Glutamatergic neuron (in vitro differentiated cells): ENCODE measurements at regions not wholly inside any gene's neighbourhood (a gene's known extent, or its start where the extent isn't known, plus 50 kb on each side); places are given as distances from the start of the nearest gene placed in this dataset.

ENCODE experiments used
- DNase-seq: peaks from one replicate; pipeline ENCODE4 v3.0.0; 2022
- H3K27ac Mint-ChIP-seq: one replicate; pipeline ENCODE4 v1.8.0; 2020; ENCODE audit warnings: mild to moderate bottlenecking, mixed read lengths, inconsistent platforms; ENCODE audit not compliant: unreplicated experiment
- H3K27me3 Mint-ChIP-seq: one replicate; pipeline ENCODE4 v1.8.0; 2020; ENCODE audit warnings: mild to moderate bottlenecking, moderate library complexity, mixed read lengths, inconsistent platforms; ENCODE audit not compliant: unreplicated experiment
- H3K36me3 Mint-ChIP-seq: one replicate; pipeline ENCODE4 v1.8.0; 2020; ENCODE audit warnings: mild to moderate bottlenecking, mixed read lengths, inconsistent platforms; ENCODE audit not compliant: unreplicated experiment
- H3K4me1 Mint-ChIP-seq: one replicate; pipeline ENCODE4 v1.8.0; 2020; ENCODE audit warnings: mild to moderate bottlenecking, low read depth, mixed read lengths, inconsistent platforms; ENCODE audit not compliant: unreplicated experiment
- H3K4me3 Mint-ChIP-seq: one replicate; pipeline ENCODE4 v1.8.0; 2020; ENCODE audit warnings: mild to moderate bottlenecking, mixed read lengths, inconsistent platforms; ENCODE audit not compliant: unreplicated experiment
- H3K9me3 Mint-ChIP-seq: one replicate; pipeline ENCODE4 v1.8.0; 2020; ENCODE audit warnings: mild to moderate bottlenecking, moderate library complexity, mixed read lengths, inconsistent platforms; ENCODE audit not compliant: unreplicated experiment
- TF ChIP-seq, protein P1 (sequence below): fragments of 200-600 bp; sonication (generic); IDR thresholded peaks from one replicate; pipeline ENCODE4 v1.5.0; 2021; ENCODE audit not compliant: partially characterized antibody, unreplicated experiment

DNA sequence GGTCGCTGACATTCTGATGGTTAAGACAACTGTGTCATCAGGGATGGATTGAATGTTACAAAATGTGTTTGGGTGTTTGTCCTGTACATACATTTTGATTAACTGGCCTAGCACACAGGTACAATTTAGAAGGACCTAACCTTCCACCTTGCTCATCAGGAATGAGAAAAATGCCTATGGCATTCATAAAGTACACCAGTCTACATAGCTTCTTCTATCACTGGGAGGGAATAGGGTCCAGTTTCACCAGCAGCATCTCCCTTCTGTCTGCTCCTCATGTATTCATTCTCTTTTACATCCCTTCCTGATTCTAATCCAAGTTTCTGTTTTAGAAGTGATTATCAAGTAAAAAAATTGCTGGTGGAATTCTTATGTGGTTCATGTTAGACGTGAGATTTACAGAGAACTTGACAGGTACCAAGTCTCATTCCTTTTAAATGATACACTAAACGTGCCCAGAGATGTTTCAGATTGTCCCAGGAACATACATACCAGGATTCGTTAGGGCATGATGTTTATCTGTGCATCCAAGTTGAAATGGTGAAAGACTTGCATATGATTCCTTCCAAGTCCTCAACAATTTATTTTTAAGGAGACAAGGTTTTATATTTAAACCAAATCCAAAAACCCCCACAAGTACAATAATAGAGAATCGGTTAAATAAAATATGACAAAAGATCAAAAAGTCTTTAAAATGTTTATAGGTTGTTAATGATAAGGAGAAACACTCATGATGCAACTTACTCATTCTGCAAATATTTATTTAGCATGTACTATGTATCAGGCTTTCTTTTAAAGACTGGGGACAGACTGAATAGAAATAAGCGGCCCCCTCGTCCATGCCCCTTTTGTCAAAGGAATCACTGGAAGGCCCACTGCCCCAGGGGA lies 359.1 kb downstream of the ZNF674 start:
- no peak for DNase-seq
- peaks cover 7% of the 10 kb centered on the region for H3K4me1 Mint-ChIP-seq
- peaks cover 1% of the 10 kb centered on the region for H3K9me3 Mint-ChIP-seq
- H3K27me3 Mint-ChIP-seq, result no peaks in the 10 kb centered on the region
- H3K27ac Mint-ChIP-seq, result no peak overlapping the region
- TF ChIP-seq, protein P1, sequence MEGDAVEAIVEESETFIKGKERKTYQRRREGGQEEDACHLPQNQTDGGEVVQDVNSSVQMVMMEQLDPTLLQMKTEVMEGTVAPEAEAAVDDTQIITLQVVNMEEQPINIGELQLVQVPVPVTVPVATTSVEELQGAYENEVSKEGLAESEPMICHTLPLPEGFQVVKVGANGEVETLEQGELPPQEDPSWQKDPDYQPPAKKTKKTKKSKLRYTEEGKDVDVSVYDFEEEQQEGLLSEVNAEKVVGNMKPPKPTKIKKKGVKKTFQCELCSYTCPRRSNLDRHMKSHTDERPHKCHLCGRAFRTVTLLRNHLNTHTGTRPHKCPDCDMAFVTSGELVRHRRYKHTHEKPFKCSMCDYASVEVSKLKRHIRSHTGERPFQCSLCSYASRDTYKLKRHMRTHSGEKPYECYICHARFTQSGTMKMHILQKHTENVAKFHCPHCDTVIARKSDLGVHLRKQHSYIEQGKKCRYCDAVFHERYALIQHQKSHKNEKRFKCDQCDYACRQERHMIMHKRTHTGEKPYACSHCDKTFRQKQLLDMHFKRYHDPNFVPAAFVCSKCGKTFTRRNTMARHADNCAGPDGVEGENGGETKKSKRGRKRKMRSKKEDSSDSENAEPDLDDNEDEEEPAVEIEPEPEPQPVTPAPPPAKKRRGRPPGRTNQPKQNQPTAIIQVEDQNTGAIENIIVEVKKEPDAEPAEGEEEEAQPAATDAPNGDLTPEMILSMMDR, result no peak
- H3K4me3 Mint-ChIP-seq, result no peak overlapping the region
- H3K36me3 Mint-ChIP-seq, result no peaks in the 10 kb centered on the region

DNA sequence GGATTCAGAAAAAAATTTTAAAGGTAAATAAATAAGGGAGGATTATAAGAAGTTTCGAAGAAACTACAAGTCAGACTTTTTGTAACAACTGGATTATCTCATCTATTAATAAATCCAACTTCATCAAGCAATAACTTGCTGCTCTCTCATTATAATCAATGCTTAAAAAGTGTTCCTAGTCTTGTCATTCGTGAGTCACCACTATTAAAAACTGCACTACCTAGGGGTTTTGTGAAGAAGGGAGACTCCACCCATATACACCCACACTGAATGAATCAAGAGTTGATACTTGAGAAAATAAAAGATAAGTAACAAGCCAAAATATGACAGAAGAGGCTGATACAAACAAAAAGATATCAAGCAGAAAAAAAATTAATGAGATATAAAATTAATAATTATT lies 360.5 kb downstream of the ZNF674 start:
- Mint-ChIP-seq H3K27ac (no peak overlapping the region), H3K9me3 (peaks cover 1% of the 10 kb centered on the region), H3K4me1 (peaks cover 5% of the 10 kb centered on the region), H3K27me3 (no peaks in the 10 kb centered on the region), H3K36me3 (no peaks in the 10 kb centered on the region), H3K4me3 (no peak overlapping the region)
- DNase-seq, result no peak
- TF ChIP-seq, protein P1, result no peak

DNA sequence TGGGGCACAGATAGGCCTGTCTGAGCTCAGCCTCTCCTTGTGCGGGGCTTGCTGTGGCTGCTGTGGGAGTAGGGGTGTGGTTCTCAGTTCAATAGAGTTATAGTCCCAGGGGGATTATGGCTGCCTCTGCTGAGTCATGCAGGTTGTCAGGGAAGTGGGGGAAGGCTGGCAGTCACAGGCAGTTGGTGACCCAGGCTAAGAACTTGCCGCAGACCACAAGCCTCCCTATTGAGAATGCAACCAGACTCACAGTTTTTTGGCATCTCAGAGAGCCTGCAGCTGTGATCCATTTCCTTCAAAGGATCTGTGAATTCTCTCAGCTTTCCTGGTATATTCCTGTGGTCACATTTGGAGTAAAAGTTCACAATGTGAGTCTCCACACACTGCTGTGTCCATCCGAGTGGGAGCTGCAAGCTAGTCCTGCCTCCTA lies 364.9 kb downstream of the ZNF674 start:
- H3K4me1 Mint-ChIP-seq, result no peaks in the 10 kb centered on the region
- no peaks in the 10 kb centered on the region for H3K36me3 Mint-ChIP-seq
- no peak overlapping the region for H3K27ac Mint-ChIP-seq
- TF ChIP-seq, protein P1, result no peak
- peaks cover 1% of the 10 kb centered on the region for H3K9me3 Mint-ChIP-seq
- H3K4me3 Mint-ChIP-seq, result no peak overlapping the region
- DNase-seq, result no peak
- H3K27me3 Mint-ChIP-seq, result no peaks in the 10 kb centered on the region

DNA sequence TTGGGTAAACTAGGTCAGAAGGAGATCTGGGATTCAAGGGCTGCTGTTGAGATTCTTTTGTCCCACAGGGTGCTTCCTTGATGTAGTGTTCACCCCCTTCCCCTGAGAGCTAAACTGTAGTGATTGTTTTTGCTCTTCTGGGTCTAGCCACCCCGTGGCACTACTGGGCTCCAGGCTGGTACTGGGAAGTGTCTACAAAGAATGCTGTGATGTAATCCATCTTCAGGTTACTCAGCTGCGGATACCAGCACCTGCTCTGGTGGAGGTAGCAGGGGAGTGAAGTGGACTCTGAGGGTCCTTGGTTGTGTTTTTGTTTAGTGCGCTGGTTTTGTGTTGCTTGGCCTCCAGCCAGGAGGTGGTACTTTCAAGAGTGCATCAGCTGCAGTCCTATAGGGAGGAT lies 365.5 kb downstream of the ZNF674 start:
- no peaks in the 10 kb centered on the region for H3K4me1 Mint-ChIP-seq
- H3K9me3 Mint-ChIP-seq, result peaks cover 1% of the 10 kb centered on the region
- H3K27me3 Mint-ChIP-seq, result no peaks in the 10 kb centered on the region
- H3K4me3 Mint-ChIP-seq, result no peak overlapping the region
- DNase-seq, result no peak
- H3K27ac Mint-ChIP-seq, result no peak overlapping the region
- no peaks in the 10 kb centered on the region for H3K36me3 Mint-ChIP-seq
- TF ChIP-seq, protein P1, result no peak

GRCh38 chrX:46178763-46179162 lies 366.5 kb downstream of the ZNF674 start:
- H3K9me3 Mint-ChIP-seq, result peaks cover 1% of the 10 kb centered on the region
- DNase-seq, result no peak
- TF ChIP-seq, protein P1, result no peak

More at GRCh38 chrX:46178763-46179162, 366.5 kb downstream of the ZNF674 start:
- H3K27ac Mint-ChIP-seq, result no peak overlapping the region
- no peaks in the 10 kb centered on the region for H3K36me3 Mint-ChIP-seq
- no peak overlapping the region for H3K4me3 Mint-ChIP-seq
- H3K4me1 Mint-ChIP-seq, result no peaks in the 10 kb centered on the region
- no peaks in the 10 kb centered on the region for H3K27me3 Mint-ChIP-seq
